GM18867 (cell line): ENCODE measurements at regions not wholly inside any gene's neighbourhood (a gene's known extent, or its start where the extent isn't known, plus 50 kb on each side); places are given as distances from the start of the nearest gene placed in this dataset.
"Not testable (repeated sequence)": the region's sequence is repeated elsewhere in the genome, so short reads cannot be mapped to it uniquely, and the experiment has no call there.

Source experiments
- ATAC-seq: cut with Tn5 transposase; IDR thresholded peaks from one replicate; pipeline ENCODE4 v1.9.1; 2021; ENCODE audit warnings: mild to moderate bottlenecking, moderate library complexity; ENCODE audit not compliant: unreplicated experiment

GRCh38 chrX:150273575-150274294, 89.4 kb upstream of the MAMLD1 start:
- ATAC-seq: not testable (repeated sequence)

GRCh38 chrX:150282953-150283352, 80.2 kb upstream of the MAMLD1 start:
- no peak for ATAC-seq

- no peak for ATAC-seq
These were observed 72.1 kb upstream of the MAMLD1 start for GRCh38 chrX:150291014-150291413.

GRCh38 chrX:150293311-150294013, 69.7 kb upstream of the MAMLD1 start:
- ATAC-seq: no peak

GRCh38 chrX:150298841-150299551, 64.1 kb upstream of the MAMLD1 start:
- no peak for ATAC-seq

GRCh38 chrX:150299579-150299978, 63.5 kb upstream of the MAMLD1 start:
- no peak for ATAC-seq

GRCh38 chrX:150303386-150304097, 59.6 kb upstream of the MAMLD1 start:
- no peak for ATAC-seq

GRCh38 chrX:150306002-150306401, 57.1 kb upstream of the MAMLD1 start:
- ATAC-seq: no peak

- ATAC-seq: no peak
These were observed 55.1 kb upstream of the MAMLD1 start for GRCh38 chrX:150308041-150308440.

- no peak for ATAC-seq
These were observed 54.5 kb upstream of the MAMLD1 start for GRCh38 chrX:150308532-150309157.

- ATAC-seq: no peak
These were observed 52.7 kb upstream of the MAMLD1 start for GRCh38 chrX:150310417-150310816.

GRCh38 chrX:150310881-150311280, 52.2 kb upstream of the MAMLD1 start:
- no peak for ATAC-seq

- ATAC-seq: no peak
These were observed 50.2 kb upstream of the MAMLD1 start for GRCh38 chrX:150312931-150313330.
